HEK293 (cell line): ENCODE measurements at regions not wholly inside any gene's neighbourhood (a gene's known extent, or its start where the extent isn't known, plus 50 kb on each side); places are given as distances from the start of the nearest gene placed in this dataset.

Source experiments
- CTCF ChIA-PET: fragments of 350-600 bp; formaldehyde crosslinking; extraction: SDS; loops from one replicate; lab custom pipeline; 2021; ENCODE audit warnings: antibody characterized with exemption; lab: Yijun Ruan, JAX
- POLR2A ChIA-PET: fragments of 300-600 bp; formaldehyde crosslinking; extraction: SDS; loops from one replicate; lab custom pipeline; 2020; ENCODE audit warnings: antibody characterized with exemption, inconsistent platforms; lab: Yijun Ruan, JAX
- H3K27ac ChIP-seq: fragments of 200-500 bp; sonication (Bioruptor generic); 2 replicates; pipeline ENCODE4 v1.5.1; 2014; ENCODE audit warnings: low read depth, low read length, control low read depth, inconsistent platforms; ENCODE audit errors: extremely low read depth
- H3K36me3 ChIP-seq, 2 experiments: fragments of 200-500 bp in 1 of 2; sonication (Bioruptor generic) in 1 of 2; 1 replicate in 1 of 2; 2 replicates in 1 of 2; pipeline ENCODE4 v1.5.1; 2014 to 2017; ENCODE audit warnings: inconsistent platforms in 2 of 2, low read length in 2 of 2; ENCODE audit not compliant: control insufficient read depth in 2 of 2, insufficient read depth in 1 of 2
- H3K4me1 ChIP-seq: fragments of 200-500 bp; sonication (Bioruptor generic); 2 replicates; pipeline ENCODE4 v1.5.1; 2014; ENCODE audit warnings: mild to moderate bottlenecking, low read length, inconsistent platforms; ENCODE audit not compliant: control insufficient read depth, insufficient read depth
- H3K4me3 ChIP-seq: 2 replicates; pipeline ENCODE4 v1.5.1; 2011; ENCODE audit warnings: low read depth, mild to moderate bottlenecking, control low read depth, low read length, moderate library complexity
- H3K9me3 ChIP-seq: fragments of 200-500 bp; sonication (Bioruptor generic); 2 replicates; pipeline ENCODE4 v1.5.1; 2014; ENCODE audit warnings: low read depth, low read length, inconsistent platforms; ENCODE audit not compliant: control insufficient read depth, insufficient read depth
- CTCF ChIP-seq: fragments of 450-650 bp; formaldehyde crosslinking; IDR thresholded peaks from 2 replicates; pipeline ENCODE4 v1.5.1; 2016; ENCODE audit warnings: missing biosample characterization, missing genetic modification characterization
- GFI1B ChIP-seq: fragments of 450-650 bp; formaldehyde crosslinking; IDR thresholded peaks from 2 replicates; pipeline ENCODE4 v1.5.1; 2016; ENCODE audit warnings: missing biosample characterization, missing genetic modification characterization
- IKZF3 ChIP-seq: fragments of 450-650 bp; IDR thresholded peaks from 2 replicates; pipeline ENCODE4 v1.5.0; 2018; ENCODE audit warnings: missing biosample characterization, mild to moderate bottlenecking, missing genetic modification characterization, moderate library complexity
- KLF8 ChIP-seq: fragments of 450-650 bp; formaldehyde crosslinking; IDR thresholded peaks from 2 replicates; pipeline ENCODE4 v1.5.1; 2016; ENCODE audit warnings: missing biosample characterization, missing genetic modification characterization
- MZF1 ChIP-seq: fragments of 450-650 bp; formaldehyde crosslinking; IDR thresholded peaks from 2 replicates; pipeline ENCODE4 v1.5.1; 2017; ENCODE audit warnings: missing biosample characterization, missing genetic modification characterization, borderline replicate concordance
- PATZ1 ChIP-seq: fragments of 450-650 bp; formaldehyde crosslinking; IDR thresholded peaks from 2 replicates; pipeline ENCODE4 v1.5.1; 2016; ENCODE audit warnings: missing biosample characterization, missing genetic modification characterization
- PBX3 ChIP-seq: sonication (generic); formaldehyde crosslinking; IDR thresholded peaks from 2 replicates; pipeline ENCODE4 v1.8.1; 2022; ENCODE audit warnings: mild to moderate bottlenecking, moderate library complexity, missing genetic modification reagents
- REST ChIP-seq: fragments of 450-650 bp; formaldehyde crosslinking; IDR thresholded peaks from 2 replicates; pipeline ENCODE4 v1.5.1; 2016; ENCODE audit warnings: missing biosample characterization, missing genetic modification characterization
- SCRT1 ChIP-seq: fragments of 450-650 bp; formaldehyde crosslinking; IDR thresholded peaks from 2 replicates; pipeline ENCODE4 v1.5.1; 2016; ENCODE audit warnings: missing biosample characterization, missing genetic modification characterization, borderline replicate concordance
- SP2 ChIP-seq: fragments of 450-650 bp; formaldehyde crosslinking; IDR thresholded peaks from 2 replicates; pipeline ENCODE4 v1.5.1; 2016; ENCODE audit warnings: missing biosample characterization, missing genetic modification characterization
- ZBTB17 ChIP-seq: fragments of 450-650 bp; formaldehyde crosslinking; IDR thresholded peaks from 2 replicates; pipeline ENCODE4 v1.5.1; 2016; ENCODE audit warnings: missing biosample characterization, missing genetic modification characterization
- ZFP3 ChIP-seq: fragments of 450-650 bp; formaldehyde crosslinking; IDR thresholded peaks from 2 replicates; pipeline ENCODE4 v1.5.1; 2016; ENCODE audit warnings: low read depth, missing biosample characterization, missing genetic modification characterization
- ZNF10 ChIP-seq: fragments of 450-650 bp; formaldehyde crosslinking; IDR thresholded peaks from 2 replicates; pipeline ENCODE4 v1.5.1; 2017; ENCODE audit warnings: missing biosample characterization, missing genetic modification characterization
- ZNF157 ChIP-seq: fragments of 450-650 bp; formaldehyde crosslinking; IDR thresholded peaks from 2 replicates; pipeline ENCODE4 v1.5.1; 2016; ENCODE audit warnings: missing biosample characterization, missing genetic modification characterization
- ZNF223 ChIP-seq: fragments of 450-650 bp; formaldehyde crosslinking; IDR thresholded peaks from 2 replicates; pipeline ENCODE4 v1.5.1; 2016; ENCODE audit warnings: missing biosample characterization, missing genetic modification characterization
- ZNF248 ChIP-seq: fragments of 450-650 bp; formaldehyde crosslinking; IDR thresholded peaks from 2 replicates; pipeline ENCODE4 v1.5.1; 2017; ENCODE audit warnings: missing biosample characterization, missing genetic modification characterization
- ZNF423 ChIP-seq: fragments of 450-650 bp; formaldehyde crosslinking; IDR thresholded peaks from 2 replicates; pipeline ENCODE4 v1.5.1; 2016; ENCODE audit warnings: missing biosample characterization, missing genetic modification characterization
- ZNF48 ChIP-seq: fragments of 450-650 bp; formaldehyde crosslinking; IDR thresholded peaks from 2 replicates; pipeline ENCODE4 v1.5.1; 2016; ENCODE audit warnings: missing biosample characterization, missing genetic modification characterization
- ZNF510 ChIP-seq: fragments of 450-650 bp; formaldehyde crosslinking; IDR thresholded peaks from 2 replicates; pipeline ENCODE4 v1.5.1; 2018; ENCODE audit warnings: mild to moderate bottlenecking, missing genetic modification characterization, missing biosample characterization; ENCODE audit not compliant: insufficient replicate concordance
- ZNF555 ChIP-seq: fragments of 450-650 bp; formaldehyde crosslinking; conservative IDR thresholded peaks from 2 replicates; pipeline ENCODE4 v1.5.1; 2017; ENCODE audit warnings: missing biosample characterization, mild to moderate bottlenecking, missing genetic modification characterization, inconsistent platforms
- ZNF585B ChIP-seq: fragments of 450-650 bp; formaldehyde crosslinking; IDR thresholded peaks from 2 replicates; pipeline ENCODE4 v1.5.1; 2016; ENCODE audit warnings: missing biosample characterization, missing genetic modification characterization
- ZNF596 ChIP-seq: fragments of 450-650 bp; IDR thresholded peaks from 2 replicates; pipeline ENCODE4 v1.5.0; 2018; ENCODE audit warnings: missing biosample characterization, mild to moderate bottlenecking, missing genetic modification characterization, moderate library complexity
- ZNF664 ChIP-seq: fragments of 450-650 bp; formaldehyde crosslinking; IDR thresholded peaks from 2 replicates; pipeline ENCODE4 v1.5.1; 2016; ENCODE audit warnings: missing biosample characterization, missing genetic modification characterization
- ZNF707 ChIP-seq: fragments of 450-650 bp; formaldehyde crosslinking; IDR thresholded peaks from 2 replicates; pipeline ENCODE4 v1.5.1; 2016; ENCODE audit warnings: missing biosample characterization, missing genetic modification characterization

- TF ChIP-seq MZF1 (no peak), KLF8 (tag by site-specific recombination) (no peak)
These were observed 370.5 kb downstream of the NPHP4 start (continued) for GRCh38 chr1:5621692-5622091.

- H3K27ac ChIP-seq = no peak overlapping the region
- TF ChIP-seq PBX3 (no peak), REST (peak; percentile 68), ZBTB17 (tag by site-specific recombination) (no peak), CTCF (peak; percentile 34; the same call in 1 of the 2 replicates)
- TF ChIP-seq, all 188 proteins: peak for 2
- no peaks in the 10 kb centered on the region for H3K4me1 ChIP-seq
- ChIA-PET POLR2A (no interaction called here), CTCF (interaction anchor here (0.6 to 1.7 kb wide), 7 partner anchors 8 to 110 kb away, joined by 3 to 6 read pairs (median 3); no protein-coding TSS in a partner anchor)
- no peaks in the 10 kb centered on the region for H3K9me3 ChIP-seq
- no peak overlapping the region for H3K4me3 ChIP-seq
- H3K36me3 ChIP-seq = no peaks in the 10 kb centered on the region
These were observed 371.2 kb downstream of the NPHP4 start for GRCh38 chr1:5620997-5621396.

- H3K36me3 ChIP-seq = no peaks in the 10 kb centered on the region
- POLR2A ChIA-PET = no interaction called here
- CTCF ChIA-PET = interaction anchor here (0.6 to 1.7 kb wide), 7 partner anchors 9 to 1483 kb away, joined by 3 to 6 read pairs (median 3); no protein-coding TSS in a partner anchor
- H3K4me1 ChIP-seq = no peaks in the 10 kb centered on the region
- H3K9me3 ChIP-seq = no peaks in the 10 kb centered on the region
- no peak overlapping the region for H3K27ac ChIP-seq
- H3K4me3 ChIP-seq = no peak overlapping the region
- no peak for TF ChIP-seq ZNF510
- TF ChIP-seq ZNF555 (tag by site-specific recombination) = no peak
- TF ChIP-seq ZNF157 (tag by site-specific recombination) = no peak
- TF ChIP-seq ZNF585B = no peak
- TF ChIP-seq GFI1B (tag by site-specific recombination) = no peak
- no peak for TF ChIP-seq ZNF10 (tag by site-specific recombination)
- no peak for TF ChIP-seq ZNF248
- no peak for TF ChIP-seq PATZ1 (tag by site-specific recombination)
- TF ChIP-seq SCRT1 (tag by site-specific recombination) = no peak
- TF ChIP-seq ZNF423 (tag by site-specific recombination) = no peak
- no peak for TF ChIP-seq ZNF596 (tag by site-specific recombination)
- TF ChIP-seq ZNF707 (tag by site-specific recombination) = no peak
- TF ChIP-seq IKZF3 (tag by site-specific recombination) = no peak
- no peak for TF ChIP-seq ZNF48 (tag by site-specific recombination)
- no peak for TF ChIP-seq SP2 (tag by site-specific recombination)
- TF ChIP-seq ZNF664 = no peak
- no peak for TF ChIP-seq ZNF223
- no peak for TF ChIP-seq ZFP3 (tag by site-specific recombination)
These were observed 371.8 kb downstream of the NPHP4 start for GRCh38 chr1:5620418-5620817.
